Sigmoid colon (tissue), 4 donors: ENCODE measurements at regions not wholly inside any gene's neighbourhood (a gene's known extent, or its start where the extent isn't known, plus 50 kb on each side); places are given as distances from the start of the nearest gene placed in this dataset.

Experiments used
- CTCF ChIP-seq, 4 experiments: fragments of 450-650 bp in 3 of 4; fragments of 200-600 bp in 1 of 4; IDR thresholded peaks; one replicate each; pipeline ENCODE4 v1.5.1; 2016 to 2019; ENCODE audit warnings: antibody characterized with exemption in 4 of 4, mild to moderate bottlenecking in 3 of 4, moderate library complexity in 2 of 4
- POLR2AphosphoS5 ChIP-seq, 4 donors: sonication (generic); formaldehyde crosslinking; IDR thresholded peaks; one replicate each; pipeline ENCODE4 v1.6.1; 2017; ENCODE audit warnings: antibody characterized with exemption in 4 of 4

- TF ChIP-seq CTCF (IDR thresholded peaks at IDR 0.05) (no peak), POLR2AphosphoS5 (IDR thresholded peaks at IDR 0.05) (no peak)
These were observed 477.2 kb downstream of the TRIB2 start for GRCh38 chr2:13193900-13194299.
